ENCODE measurements at regions not wholly inside any gene's neighbourhood (a gene's known extent, or its start where the extent isn't known, plus 50 kb on each side); places are given as distances from the start of the nearest gene placed in this dataset.

GRCh38 chr5:67393211-67393610 lies 196.6 kb upstream of the CD180 start:
- Histone ChIP-seq H3K27me3 (no peaks in the 10 kb centered on the region), H3K4me1 (ENCODE audit: insufficient read depth) (peaks cover 1% of the 10 kb centered on the region), H3K36me3 (no peaks in the 10 kb centered on the region), H3K27ac (no peak overlapping the region), H3K4me3 (no peak overlapping the region), H3K9me3 (no peaks in the 10 kb centered on the region)
- intact Hi-C loops (cut with DNase I): loop anchor here in 1 of 4 donors (10.0 kb wide), 1 partner anchor 148 kb away; no protein-coding TSS in a partner anchor
- TF ChIP-seq EP300 (IDR thresholded peaks at IDR 0.05): no peak
- TF ChIP-seq POLR2A (IDR thresholded peaks at IDR 0.05): no peak
- TF ChIP-seq CTCF (IDR thresholded peaks at IDR 0.05): no peak
- no peak for DNase-seq

- intact Hi-C loops (cut with DNase I): loop anchor here in 1 of 4 donors (10.0 kb wide), 1 partner anchor 146 kb away; no protein-coding TSS in a partner anchor
- Histone ChIP-seq H3K27ac (no peak overlapping the region), H3K4me3 (no peak overlapping the region), H3K27me3 (no peaks in the 10 kb centered on the region), H3K36me3 (no peaks in the 10 kb centered on the region), H3K4me1 (ENCODE audit: insufficient read depth) (peaks cover 1% of the 10 kb centered on the region), H3K9me3 (no peaks in the 10 kb centered on the region)
- DNase-seq: no peak
- no peak for TF ChIP-seq EP300 (IDR thresholded peaks at IDR 0.05)
- TF ChIP-seq POLR2A (IDR thresholded peaks at IDR 0.05): no peak
- WGBS, 3 donors: 79 to 90% (median 87%) methylated on average over 1 of the region's 1 CpG
Measured at GRCh38 chr5:67390935-67391334, 194.3 kb upstream of the CD180 start.

- H3K4me3 ChIP-seq: no peak overlapping the region
- H3K27me3 ChIP-seq: no peaks in the 10 kb centered on the region
- TF ChIP-seq EP300 (IDR thresholded peaks at IDR 0.05) (no peak), POLR2A (IDR thresholded peaks at IDR 0.05) (no peak)
- H3K4me1 ChIP-seq (ENCODE audit: insufficient read depth): no peaks in the 10 kb centered on the region
- DNase-seq: no peak
- no peaks in the 10 kb centered on the region for H3K9me3 ChIP-seq
- intact Hi-C loops (cut with DNase I): loop anchor here in 1 of 4 donors (10.0 kb wide), 1 partner anchor 139 kb away; no protein-coding TSS in a partner anchor
- H3K27ac ChIP-seq: no peak overlapping the region
- H3K36me3 ChIP-seq: no peaks in the 10 kb centered on the region
Measured at GRCh38 chr5:67383451-67383850, 186.9 kb upstream of the CD180 start.

- Histone ChIP-seq H3K9me3 (no peaks in the 10 kb centered on the region), H3K4me1 (ENCODE audit: insufficient read depth) (no peaks in the 10 kb centered on the region), H3K27me3 (no peaks in the 10 kb centered on the region), H3K27ac (no peak overlapping the region), H3K4me3 (no peak overlapping the region), H3K36me3 (no peaks in the 10 kb centered on the region)
- intact Hi-C loops (cut with DNase I): loop anchor here in 1 of 4 donors (10.0 kb wide), 1 partner anchor 137 kb away; no protein-coding TSS in a partner anchor
- 60 to 73% (median 68%) methylated on average over 2 of the region's 2 CpGs for WGBS, 3 donors
- DNase-seq: no peak
- no peak for TF ChIP-seq CTCF (IDR thresholded peaks at IDR 0.05)
- TF ChIP-seq POLR2A (IDR thresholded peaks at IDR 0.05): no peak
- no peak for TF ChIP-seq EP300 (IDR thresholded peaks at IDR 0.05)
Measured at GRCh38 chr5:67381236-67381880, 184.8 kb upstream of the CD180 start.

- no peaks in the 10 kb centered on the region for H3K27me3 ChIP-seq
- no peak overlapping the region for H3K4me3 ChIP-seq
- no peak for TF ChIP-seq CTCF (IDR thresholded peaks at IDR 0.05)
- TF ChIP-seq POLR2A (IDR thresholded peaks at IDR 0.05): no peak
- no peak for TF ChIP-seq EP300 (IDR thresholded peaks at IDR 0.05)
- H3K27ac ChIP-seq: no peak overlapping the region
- no peaks in the 10 kb centered on the region for H3K4me1 ChIP-seq (ENCODE audit: insufficient read depth)
- intact Hi-C loops (cut with DNase I): loop anchor here in 1 of 4 donors (10.0 kb wide), 1 partner anchor 136 kb away; no protein-coding TSS in a partner anchor
- no peaks in the 10 kb centered on the region for H3K9me3 ChIP-seq
- DNase-seq: no peak
- no peaks in the 10 kb centered on the region for H3K36me3 ChIP-seq
- 89 to 97% (median 96%) methylated on average over 1 of the region's 1 CpG for WGBS, 3 donors
Measured at GRCh38 chr5:67380431-67380830, 183.8 kb upstream of the CD180 start.
